ENCODE measurements at regions not wholly inside any gene's neighbourhood (a gene's known extent, or its start where the extent isn't known, plus 50 kb on each side); places are given as distances from the start of the nearest gene placed in this dataset.

- no peak for ATAC-seq
- ChIA-PET POLR2A (no interaction called here), CTCF (no interaction called here)
- intact Hi-C loops (cut with micrococcal nuclease; ENCODE audit: unreplicated experiment), result no loop called here
- H3K4me3 ChIP-seq (ENCODE audit: low read depth in 2 of 2, low read length in 2 of 2), result no peak overlapping the region
- no peaks in the 10 kb centered on the region for H3K9me3 ChIP-seq (ENCODE audit: control insufficient read depth, insufficient read depth, low read depth, low read length)
- TF ChIP-seq POLR2AphosphoS5 (IDR thresholded peaks at IDR 0.05; ENCODE audit: low read depth, low read length) (no peak), CTCF (IDR thresholded peaks at IDR 0.05) (no peak), SIN3A (IDR thresholded peaks at IDR 0.05; ENCODE audit: borderline replicate concordance, insufficient read depth, low read depth, low read length) (no peak), REST (IDR thresholded peaks at IDR 0.05; ENCODE audit: insufficient read depth in 1 of 2, low read depth in 2 of 2, low read length in 1 of 2) (no peak), TCF7L2 (IDR thresholded peaks at IDR 0.05; ENCODE audit: low read depth, low read length) (no peak)
- DNase-seq (ENCODE audit: low read depth, low spot score), result no peak
- H3K4me1 ChIP-seq (ENCODE audit: control insufficient read depth, insufficient read depth, low read length), result no peaks in the 10 kb centered on the region
- in situ Hi-C loops (cut with HindIII; ENCODE audit: low pct_unique_long_range_greater_than_20kb, low sequenced_read_pairs), result no loop called here
- no peak overlapping the region for H3K27ac ChIP-seq (ENCODE audit: low read length)
- no peaks in the 10 kb centered on the region for H3K36me3 ChIP-seq (ENCODE audit: control insufficient read depth, insufficient read depth, low read length)
- BruUV-seq (replicated peaks), result no TSS peak
- no peaks in the 10 kb centered on the region for H3K27me3 ChIP-seq (ENCODE audit: control insufficient read depth, insufficient read depth, low read length)
Measured at GRCh38 chr9:120080849-120081248, 499.1 kb downstream of the CDK5RAP2 start.

GRCh38 chr9:120078112-120078511 lies 501.9 kb downstream of the CDK5RAP2 start:
- Histone ChIP-seq H3K27ac (ENCODE audit: low read length) (no peak overlapping the region), H3K9me3 (ENCODE audit: control insufficient read depth, insufficient read depth, low read depth, low read length) (no peaks in the 10 kb centered on the region), H3K27me3 (ENCODE audit: control insufficient read depth, insufficient read depth, low read length) (no peaks in the 10 kb centered on the region), H3K4me1 (ENCODE audit: control insufficient read depth, insufficient read depth, low read length) (no peaks in the 10 kb centered on the region), H3K36me3 (ENCODE audit: control insufficient read depth, insufficient read depth, low read length) (no peaks in the 10 kb centered on the region), H3K4me3 (ENCODE audit: low read depth in 2 of 2, low read length in 2 of 2) (no peak overlapping the region)
- BruUV-seq (replicated peaks), result no TSS peak
- TF ChIP-seq REST (IDR thresholded peaks at IDR 0.05; ENCODE audit: insufficient read depth in 1 of 2, low read depth in 2 of 2, low read length in 1 of 2), result no peak
- TF ChIP-seq SIN3A (IDR thresholded peaks at IDR 0.05; ENCODE audit: borderline replicate concordance, insufficient read depth, low read depth, low read length), result no peak
- no peak for TF ChIP-seq CTCF (IDR thresholded peaks at IDR 0.05)
- no peak for TF ChIP-seq POLR2AphosphoS5 (IDR thresholded peaks at IDR 0.05; ENCODE audit: low read depth, low read length)
- TF ChIP-seq TCF7L2 (IDR thresholded peaks at IDR 0.05; ENCODE audit: low read depth, low read length), result no peak
- DNase-seq (ENCODE audit: low read depth, low spot score), result no peak
- ChIA-PET POLR2A (interaction anchor here (0.6 kb wide), 1 partner anchor 208 kb away, joined by 3 read pairs; no protein-coding TSS in a partner anchor), CTCF (no interaction called here)
- intact Hi-C loops (cut with micrococcal nuclease; ENCODE audit: unreplicated experiment), result loop anchor here (5.0 kb wide), 1 partner anchor 49 kb away; no protein-coding TSS in a partner anchor
- no peak for ATAC-seq
- in situ Hi-C loops (cut with HindIII; ENCODE audit: low pct_unique_long_range_greater_than_20kb, low sequenced_read_pairs), result no loop called here
